Activated CD8-positive, alpha-beta T cell treated with anti-CD3 and anti-CD28 coated beads for 36 hours (primary cell): ENCODE measurements at regions not wholly inside any gene's neighbourhood (a gene's known extent, or its start where the extent isn't known, plus 50 kb on each side); places are given as distances from the start of the nearest gene placed in this dataset.

Source experiments
- ATAC-seq: fragments of 200-7000 bp; cut with Tn5 transposase; one replicate; pipeline ENCODE4 v1.10.0; 2021; ENCODE audit warnings: mild to moderate bottlenecking, moderate library complexity
- CTCF ChIA-PET: fragments of 350-600 bp; sonication (Branson Sonifier 250); formaldehyde crosslinking; loops from one replicate; lab custom pipeline; 2021; ENCODE audit warnings: antibody characterized with exemption; lab: Charles Lee
- POLR2A ChIA-PET: fragments of 350-600 bp; sonication (Branson Sonifier 250); formaldehyde crosslinking; loops from one replicate; lab custom pipeline; 2021; ENCODE audit warnings: antibody characterized with exemption; lab: Charles Lee
- DNase-seq: peaks from one replicate; pipeline ENCODE4 v3.0.0-alpha.2; 2020
- H3K27ac Mint-ChIP-seq: one replicate; pipeline ENCODE4 v1.8.0; 2021; ENCODE audit warnings: mild to moderate bottlenecking, mixed read lengths
- H3K27me3 Mint-ChIP-seq: one replicate; pipeline ENCODE4 v1.8.0; 2021; ENCODE audit warnings: mixed read lengths
- H3K36me3 Mint-ChIP-seq: one replicate; pipeline ENCODE4 v1.8.0; 2021; ENCODE audit warnings: low read depth, mixed read lengths
- H3K4me1 Mint-ChIP-seq: one replicate; pipeline ENCODE4 v1.8.0; 2021; ENCODE audit warnings: low read depth, mixed read lengths
- H3K4me3 Mint-ChIP-seq: one replicate; pipeline ENCODE4 v1.8.0; 2021; ENCODE audit warnings: mild to moderate bottlenecking, moderate library complexity, mixed read lengths
- H3K9me3 Mint-ChIP-seq: one replicate; pipeline ENCODE4 v1.8.0; 2021; ENCODE audit warnings: mixed read lengths
- CTCF ChIP-seq: fragments of 200-600 bp; IDR thresholded peaks from one replicate; pipeline ENCODE4 v1.8.0; 2022; ENCODE audit warnings: antibody characterized with exemption, mild to moderate bottlenecking
- intact Hi-C: fragments of 100-400 bp; cut with micrococcal nuclease; formaldehyde crosslinking; loops from one replicate; pipeline ENCODE4 v1.10.0; 2022

DNA sequence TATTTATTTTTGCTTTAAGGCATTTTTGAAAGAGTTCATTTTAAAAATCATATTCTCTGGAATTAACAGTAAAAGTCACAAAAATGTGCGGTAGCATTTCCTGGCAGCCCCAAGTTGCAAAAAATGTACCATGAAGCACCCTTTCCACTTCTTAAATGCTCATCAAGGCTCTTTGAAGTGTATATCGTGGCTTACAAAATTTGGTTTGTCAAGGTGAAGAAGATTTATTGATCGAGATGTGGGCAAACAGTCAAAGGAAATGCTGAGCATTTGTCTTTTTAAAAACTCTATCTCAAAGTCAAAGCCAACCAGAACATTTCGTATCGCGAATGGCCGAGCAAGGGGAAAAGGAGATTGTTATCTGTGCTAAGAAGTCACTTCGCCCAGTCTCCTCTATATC is 277.5 kb upstream of the KAZN start:
- CTCF ChIA-PET = no interaction called here
- peaks cover 10% of the 10 kb centered on the region for H3K9me3 Mint-ChIP-seq
- H3K27me3 Mint-ChIP-seq = peaks cover 11% of the 10 kb centered on the region
- intact Hi-C loops = no loop called here
- no peak for ATAC-seq
- no peak overlapping the region for H3K4me3 Mint-ChIP-seq
- no peak for DNase-seq
- no peak overlapping the region for H3K27ac Mint-ChIP-seq
- H3K36me3 Mint-ChIP-seq = no peaks in the 10 kb centered on the region
- POLR2A ChIA-PET = no interaction called here
- no peak for TF ChIP-seq CTCF
- peaks cover 2% of the 10 kb centered on the region for H3K4me1 Mint-ChIP-seq

DNA sequence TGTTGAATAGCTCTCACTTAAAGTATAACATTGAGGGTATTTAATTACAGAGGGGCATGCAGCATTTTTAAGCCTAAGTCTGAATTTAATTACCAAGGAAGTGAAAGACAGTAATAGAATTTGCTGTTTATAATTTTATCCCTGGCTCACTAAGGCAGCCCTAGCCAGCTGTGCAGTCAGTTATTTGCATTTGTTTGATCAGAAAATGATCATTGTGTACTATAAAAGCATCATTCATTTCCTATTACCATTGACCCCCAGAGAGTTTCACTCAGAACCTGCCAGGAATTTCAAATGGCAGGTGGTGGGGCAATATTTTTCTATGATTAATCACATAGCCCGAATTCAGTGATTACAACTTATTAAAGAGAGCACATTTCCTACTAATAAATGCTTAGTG is 277.1 kb upstream of the KAZN start:
- Mint-ChIP-seq H3K9me3 (peaks cover 10% of the 10 kb centered on the region), H3K27me3 (peaks cover 11% of the 10 kb centered on the region), H3K27ac (no peak overlapping the region), H3K36me3 (no peaks in the 10 kb centered on the region), H3K4me1 (peaks cover 2% of the 10 kb centered on the region), H3K4me3 (no peak overlapping the region)
- no peak for ATAC-seq
- POLR2A ChIA-PET = no interaction called here
- no peak for DNase-seq
- intact Hi-C loops = no loop called here
- CTCF ChIA-PET = no interaction called here
- no peak for TF ChIP-seq CTCF

DNA sequence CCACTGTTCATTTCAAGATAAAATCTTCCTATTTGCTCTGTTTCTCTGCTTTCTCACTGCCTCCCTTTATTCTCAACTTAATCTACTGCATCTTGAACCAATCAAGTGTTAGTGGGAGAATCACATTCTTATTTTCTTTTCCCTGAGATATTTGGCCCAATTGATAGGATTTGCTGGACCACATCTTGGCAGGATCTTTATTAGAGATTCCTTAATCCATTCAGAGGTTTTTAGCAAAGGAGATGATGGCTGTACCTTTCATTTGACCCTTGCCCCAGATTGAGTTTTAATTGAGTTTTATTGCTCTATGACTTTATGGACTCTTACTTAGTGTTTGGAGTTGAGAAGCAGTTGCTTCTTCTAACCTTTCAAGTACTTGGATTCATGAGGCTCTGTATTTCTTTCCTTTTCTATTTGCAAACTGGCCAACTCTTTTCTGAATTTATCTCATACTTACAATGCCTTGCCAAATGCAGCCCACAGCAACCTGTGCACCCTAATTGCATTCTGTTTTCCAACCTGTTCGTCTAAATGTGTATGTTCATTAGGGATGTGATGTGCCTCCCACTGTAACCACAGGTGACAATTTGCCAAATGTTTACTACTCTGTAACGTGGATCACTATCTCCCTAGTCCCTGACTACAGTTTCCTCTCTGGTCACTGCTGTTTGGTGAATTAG is 274.8 kb upstream of the KAZN start:
- Mint-ChIP-seq H3K36me3 (no peaks in the 10 kb centered on the region), H3K9me3 (peaks cover 10% of the 10 kb centered on the region), H3K27ac (no peak overlapping the region), H3K27me3 (peaks cover 8% of the 10 kb centered on the region), H3K4me1 (peaks cover 2% of the 10 kb centered on the region), H3K4me3 (no peak overlapping the region)
- DNase-seq (no peak), ATAC-seq (no peak)
- CTCF ChIA-PET = no interaction called here
- POLR2A ChIA-PET = no interaction called here
- TF ChIP-seq CTCF = no peak
- intact Hi-C loops = no loop called here

DNA sequence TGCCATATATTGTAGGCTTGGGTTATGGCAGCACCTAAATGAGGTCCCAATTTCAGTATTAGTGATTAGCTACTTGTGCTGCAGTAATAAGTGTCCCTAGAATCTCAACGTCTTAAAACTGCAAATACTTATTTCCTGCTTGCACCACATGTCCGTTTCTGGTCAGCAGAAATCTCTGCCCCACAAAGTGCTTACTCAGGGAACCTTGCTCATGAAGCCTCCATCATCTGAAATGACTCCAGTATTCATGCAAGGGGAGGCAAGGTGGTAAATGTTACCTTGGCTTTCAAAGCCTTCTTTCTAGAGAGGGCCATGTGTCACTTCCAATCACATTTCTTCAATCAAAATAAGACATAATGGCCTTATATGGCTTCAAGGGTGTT is 274.2 kb upstream of the KAZN start:
- ATAC-seq = no peak
- Mint-ChIP-seq H3K4me1 (peaks cover 2% of the 10 kb centered on the region), H3K27ac (no peak overlapping the region), H3K27me3 (peaks cover 8% of the 10 kb centered on the region), H3K9me3 (peaks cover 10% of the 10 kb centered on the region), H3K36me3 (no peaks in the 10 kb centered on the region), H3K4me3 (no peak overlapping the region)
- ChIA-PET POLR2A (no interaction called here), CTCF (no interaction called here)
- TF ChIP-seq CTCF = no peak
- DNase-seq = no peak
- intact Hi-C loops = no loop called here

DNA sequence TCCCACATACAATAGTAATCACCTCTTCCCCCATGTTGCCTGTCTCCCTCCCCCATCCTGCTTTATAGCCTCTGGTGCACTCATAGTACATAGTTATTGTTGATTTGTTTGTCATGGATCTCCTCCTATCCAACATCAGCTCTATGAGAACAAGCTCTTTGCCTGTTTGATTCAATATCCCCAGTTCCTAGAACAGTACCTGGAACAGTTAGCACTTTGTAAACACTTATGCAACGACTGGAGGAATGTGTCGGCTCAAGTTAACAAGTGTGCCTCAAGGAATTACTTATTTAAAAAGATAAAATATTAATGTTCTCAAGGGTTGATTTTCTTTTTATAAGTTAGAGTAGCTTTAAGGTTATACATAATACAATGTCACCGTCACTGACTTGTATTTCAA is 271.6 kb upstream of the KAZN start:
- Mint-ChIP-seq H3K4me1 (no peaks in the 10 kb centered on the region), H3K9me3 (peaks cover 10% of the 10 kb centered on the region), H3K36me3 (no peaks in the 10 kb centered on the region), H3K27me3 (peaks cover 6% of the 10 kb centered on the region), H3K27ac (no peak overlapping the region), H3K4me3 (no peak overlapping the region)
- no peak for TF ChIP-seq CTCF
- DNase-seq = no peak
- ChIA-PET CTCF (no interaction called here), POLR2A (no interaction called here)
- ATAC-seq = no peak
- intact Hi-C loops = no loop called here
